ENCODE measurements at regions not wholly inside any gene's neighbourhood (a gene's known extent, or its start where the extent isn't known, plus 50 kb on each side); places are given as distances from the start of the nearest gene placed in this dataset.
"Not testable (repeated sequence)": the region's sequence is repeated elsewhere in the genome, so short reads cannot be mapped to it uniquely, and the experiment has no call there.

DNA sequence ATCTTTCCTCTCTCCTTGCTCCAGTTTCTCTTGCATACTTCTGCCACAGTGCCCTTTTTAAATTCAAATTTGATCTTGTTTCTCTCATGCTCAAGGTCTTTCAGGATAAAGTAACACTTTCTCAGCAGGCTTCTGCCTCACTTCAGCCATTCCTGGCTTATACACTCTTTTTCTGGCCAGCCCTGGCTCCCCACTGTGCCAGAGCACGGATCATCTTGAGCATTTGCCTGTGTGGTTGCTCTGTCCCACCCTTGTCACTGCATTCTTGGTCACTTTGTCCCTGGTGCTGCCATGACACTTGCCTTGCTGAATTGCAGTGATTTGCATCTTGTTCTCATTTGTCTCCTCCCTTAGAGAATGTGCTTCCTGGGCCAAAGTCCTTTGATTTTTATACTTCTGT is 634.3 kb downstream of the TMEM182 start:
- DNase-seq, result no peak

DNA sequence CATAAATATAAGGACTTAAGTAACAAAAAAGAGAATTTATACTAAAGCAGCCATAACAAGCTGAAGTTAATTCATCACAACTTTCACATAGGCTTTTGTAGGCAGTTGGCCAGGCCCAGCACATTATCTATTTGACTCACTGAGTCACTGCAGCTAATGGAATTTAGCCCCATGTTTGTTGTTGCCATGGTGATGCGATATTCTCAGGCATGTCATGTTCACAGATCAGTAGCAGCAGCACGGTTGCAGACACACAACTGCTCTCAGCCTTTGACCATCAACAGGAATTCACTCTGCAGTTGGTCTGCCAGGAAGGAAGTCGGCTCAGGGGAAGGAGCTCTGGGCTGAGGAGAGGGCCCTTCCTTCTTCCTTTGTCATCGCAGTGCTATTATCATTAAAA is 639.8 kb downstream of the TMEM182 start:
- DNase-seq, result no peak

DNA sequence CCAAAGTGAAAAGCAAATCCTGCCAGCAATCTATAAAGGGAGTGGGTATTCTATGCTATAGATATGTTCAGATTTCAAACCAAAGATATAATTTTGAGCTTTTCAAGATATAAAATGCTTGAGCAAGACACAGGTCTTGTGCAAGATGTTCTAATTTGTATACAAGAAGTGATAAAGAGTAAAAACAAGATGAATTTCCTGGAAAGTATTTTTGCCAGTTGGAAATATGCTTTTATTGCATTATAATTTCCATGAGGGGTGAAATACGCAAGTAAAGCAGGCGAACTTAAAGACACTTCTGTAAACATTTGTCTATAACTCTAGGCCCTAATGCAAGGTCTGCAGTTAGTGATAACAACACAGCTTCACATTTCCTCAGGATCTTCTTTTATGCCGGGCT is 640.5 kb downstream of the TMEM182 start:
- no peak for DNase-seq

DNA sequence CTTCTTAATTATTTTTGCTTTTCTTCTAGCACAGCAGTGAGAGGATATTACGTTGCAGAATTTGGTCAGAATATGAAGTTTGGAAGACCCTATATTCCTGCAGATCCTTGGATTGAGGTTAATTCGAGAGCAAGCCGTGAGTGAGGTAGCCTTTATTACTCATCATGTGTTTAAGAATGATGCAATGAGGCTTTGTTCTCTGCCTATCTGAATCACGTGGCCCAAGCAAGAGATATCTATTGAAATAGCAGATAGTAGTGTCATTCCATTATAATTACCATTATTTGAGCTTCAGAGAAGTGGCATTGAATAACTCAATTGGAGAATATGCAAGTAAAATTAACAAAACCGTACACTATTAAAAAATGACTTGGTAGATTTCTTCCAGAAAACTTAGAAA is 641.1 kb downstream of the TMEM182 start:
- no peak for DNase-seq

DNA sequence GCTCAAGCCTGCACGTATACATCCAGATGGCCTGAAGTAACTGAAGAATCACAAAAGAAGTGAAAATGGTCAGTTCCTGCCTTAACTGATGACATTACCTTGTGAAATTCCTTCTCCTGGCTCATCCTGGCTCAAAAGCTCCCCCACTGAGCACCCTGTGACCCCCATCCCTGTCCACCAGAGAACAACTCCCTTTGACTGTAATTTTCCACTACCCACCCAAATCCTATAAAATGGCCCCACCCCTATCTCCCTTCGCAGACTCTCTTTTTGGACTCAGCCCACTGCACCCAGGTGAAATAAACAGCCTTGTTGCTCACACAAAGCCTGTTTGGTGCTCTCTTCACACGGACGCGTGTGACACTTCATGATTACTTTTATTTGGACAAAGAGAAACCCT is 641.6 kb downstream of the TMEM182 start:
- DNase-seq, result not testable (repeated sequence)

DNA sequence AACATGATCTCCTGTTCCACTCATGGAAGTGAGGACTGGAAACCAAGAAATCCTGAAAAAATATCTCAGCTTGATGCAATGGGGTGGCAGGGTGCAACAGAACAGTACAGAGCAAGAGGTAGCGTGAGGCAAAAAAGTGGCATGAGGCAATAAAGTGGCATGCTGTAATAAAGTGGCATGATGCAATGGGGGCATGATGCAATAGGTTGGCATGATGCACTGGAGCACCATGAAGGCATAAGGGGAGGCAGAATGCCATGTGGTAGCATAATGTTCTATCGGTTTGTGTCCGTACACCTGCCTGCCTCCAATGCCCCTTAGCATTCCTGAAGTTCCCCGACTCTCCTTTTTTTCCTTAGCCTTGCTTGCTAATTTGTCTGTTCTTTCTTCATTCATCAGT is 648.4 kb downstream of the TMEM182 start:
- DNase-seq, result peak in 1 of 2 donors; percentile 5

DNA sequence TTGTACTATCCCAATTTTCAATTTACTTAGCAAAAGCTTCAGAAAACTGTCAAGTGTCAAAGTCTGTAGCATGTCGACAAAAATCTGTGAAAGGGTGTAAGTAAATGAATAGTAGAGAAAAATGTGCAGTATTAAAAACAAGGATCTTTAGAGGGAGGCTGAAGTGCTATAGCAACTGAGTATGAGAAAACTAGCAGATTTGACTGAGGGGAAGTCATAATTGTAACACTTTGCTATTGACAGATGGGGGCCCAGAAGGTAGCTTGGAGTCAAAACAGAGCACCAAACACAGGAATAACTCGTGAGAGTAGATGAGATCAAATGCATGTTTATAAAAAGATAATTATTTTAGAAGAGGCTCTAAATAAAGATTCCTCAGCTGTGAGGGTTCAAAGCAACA is 657.7 kb downstream of the TMEM182 start:
- no peak for DNase-seq

DNA sequence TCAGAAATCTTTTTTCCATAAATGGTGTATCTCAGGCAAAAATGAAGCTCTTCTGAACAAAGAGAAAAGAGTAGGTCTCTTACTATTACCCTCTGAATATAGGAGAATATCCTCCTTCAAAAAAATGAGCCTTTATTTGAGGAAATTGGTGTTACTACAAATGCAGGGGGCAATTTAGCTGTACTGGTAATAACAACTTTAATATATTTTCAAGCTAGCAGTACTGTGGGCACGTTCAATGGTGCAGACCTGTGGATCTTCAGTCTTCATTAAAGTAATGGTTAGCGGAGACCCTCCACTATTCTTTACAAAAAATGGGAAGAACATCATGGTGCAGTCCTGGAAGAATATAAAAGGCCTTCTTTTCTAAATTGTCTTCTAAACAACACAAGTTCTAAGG is 661.3 kb downstream of the TMEM182 start:
- no peak for DNase-seq

DNA sequence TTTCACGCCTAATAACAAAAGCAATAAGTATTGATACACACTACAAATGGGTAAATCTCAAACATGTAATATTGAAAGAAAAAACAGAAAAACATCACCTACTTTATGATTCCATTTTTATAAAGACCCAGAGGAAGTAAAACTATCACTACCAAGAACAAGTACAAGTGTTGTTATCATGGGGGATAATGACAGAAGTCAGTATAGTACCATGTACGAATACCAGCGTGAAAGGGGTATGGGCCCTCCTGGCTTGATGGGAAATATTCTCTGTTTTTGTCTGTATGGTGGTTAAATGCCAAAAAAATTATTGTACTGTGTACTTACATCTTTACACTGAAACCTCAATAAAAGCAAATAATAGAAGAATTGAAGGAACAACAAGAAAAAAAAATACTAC is 665.7 kb downstream of the TMEM182 start:
- no peak for DNase-seq

DNA sequence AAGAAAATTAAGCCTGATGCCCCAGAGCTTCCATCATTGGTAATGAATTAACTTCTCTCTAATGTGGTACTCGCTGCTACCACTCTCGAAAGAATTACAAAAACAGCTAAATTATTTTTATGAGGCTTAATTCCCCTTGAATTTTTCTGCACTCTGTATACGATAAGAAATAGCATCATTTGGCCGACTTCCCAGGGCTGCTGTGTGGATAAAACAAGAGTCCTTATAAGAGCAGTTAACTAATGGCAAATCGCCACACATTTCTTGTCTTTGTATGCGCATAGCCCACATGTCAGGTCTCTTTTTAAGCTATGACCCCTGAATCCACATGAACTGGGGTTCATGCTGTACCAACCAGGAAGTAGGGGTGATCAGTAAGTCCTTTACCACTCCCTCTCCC is 668.4 kb downstream of the TMEM182 start:
- DNase-seq, result no peak

DNA sequence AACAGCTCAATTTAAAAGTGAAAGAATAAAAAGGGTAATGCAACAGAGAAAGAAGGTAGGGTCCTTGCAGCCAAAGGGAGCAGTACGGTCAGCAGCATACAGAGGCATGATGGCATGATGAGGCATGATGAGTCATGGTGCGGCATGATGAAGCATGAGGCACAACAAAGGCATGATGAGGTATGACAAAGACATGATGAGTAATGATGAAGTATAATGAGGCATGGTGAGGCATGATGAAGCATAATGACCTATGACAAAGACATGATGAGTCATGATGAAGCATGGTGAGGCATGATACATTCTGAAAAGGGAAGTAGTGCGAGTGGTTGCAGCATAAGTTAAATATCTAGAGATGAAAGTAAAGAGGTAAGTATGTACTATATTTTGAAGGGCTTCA is 673.2 kb downstream of the TMEM182 start:
- no peak for DNase-seq

DNA sequence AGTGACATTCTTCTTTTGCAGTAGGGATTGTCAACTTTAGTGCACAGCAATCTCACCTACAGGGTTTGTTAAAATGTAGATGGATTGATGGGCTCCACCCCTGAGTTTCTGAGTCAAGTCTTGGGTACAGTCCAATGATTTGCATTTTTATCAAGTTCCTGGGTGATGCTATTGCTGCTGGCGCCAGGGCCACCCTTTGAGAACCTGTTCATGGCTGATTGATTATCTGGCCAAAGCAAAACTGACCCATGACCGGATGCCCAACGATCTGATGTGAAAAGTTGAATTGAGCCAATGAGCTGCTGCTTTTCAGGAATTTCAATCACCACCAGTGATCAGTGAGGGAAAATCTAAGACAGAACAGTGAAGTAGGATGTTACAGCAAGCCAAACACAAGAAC is 675.3 kb downstream of the TMEM182 start:
- no peak for DNase-seq

DNA sequence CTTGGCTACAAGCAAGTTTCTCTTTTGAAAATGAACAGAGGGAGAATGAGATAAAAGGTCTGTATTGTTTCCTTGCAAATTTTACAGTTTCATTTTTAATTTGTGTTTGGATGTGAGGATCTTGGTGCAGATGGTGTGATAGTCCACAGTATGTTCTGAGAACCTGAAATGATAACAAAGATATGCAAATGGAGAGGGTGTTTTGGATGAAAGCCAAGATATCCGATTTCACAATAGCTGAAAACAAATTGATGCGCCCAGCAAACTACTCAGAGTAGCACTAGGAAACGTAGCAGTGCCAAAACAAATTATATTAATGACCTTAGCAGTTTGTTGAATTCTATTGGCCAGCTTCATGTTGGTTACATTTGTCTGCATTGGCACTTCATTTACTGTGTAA is 683.5 kb downstream of the TMEM182 start:
- DNase-seq, result no peak

DNA sequence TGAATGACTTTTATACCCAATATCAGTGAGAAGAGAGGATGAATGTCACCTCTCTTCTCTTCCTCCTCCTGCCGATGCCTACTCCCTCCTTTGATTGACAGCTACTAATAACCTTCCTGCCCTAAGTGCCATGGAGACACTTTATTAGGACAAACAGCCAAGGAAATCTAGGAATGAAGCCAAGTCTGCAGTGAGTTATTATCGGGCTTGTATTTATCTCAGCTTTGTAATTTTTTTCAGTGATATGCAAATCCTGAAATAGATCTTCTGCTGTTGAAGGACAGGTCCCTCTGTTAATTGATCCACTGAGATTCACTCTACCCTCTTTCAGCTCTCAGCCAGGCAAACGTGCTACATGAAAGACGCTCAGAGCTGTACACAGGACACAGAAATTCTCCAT is 686.7 kb downstream of the TMEM182 start:
- no peak for DNase-seq

DNA sequence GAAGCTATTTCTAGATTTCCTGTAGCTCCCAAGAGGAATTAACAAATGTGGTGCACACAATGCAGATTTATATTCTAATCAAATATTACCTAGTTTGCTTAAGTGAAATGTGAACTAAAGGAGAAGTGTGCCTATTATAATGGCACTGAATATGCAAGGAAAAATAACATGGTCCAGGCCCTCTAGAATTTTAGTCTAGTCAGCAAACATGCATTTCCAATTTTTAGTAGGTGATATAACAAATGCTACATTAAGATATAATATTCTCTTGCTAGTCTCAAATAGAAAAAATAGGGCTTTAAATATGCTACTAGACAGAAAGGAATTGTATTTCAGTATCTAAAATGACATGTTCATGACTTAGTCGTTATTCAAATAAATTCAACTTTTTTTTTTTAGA is 689.5 kb downstream of the TMEM182 start:
- DNase-seq, result no peak

DNA sequence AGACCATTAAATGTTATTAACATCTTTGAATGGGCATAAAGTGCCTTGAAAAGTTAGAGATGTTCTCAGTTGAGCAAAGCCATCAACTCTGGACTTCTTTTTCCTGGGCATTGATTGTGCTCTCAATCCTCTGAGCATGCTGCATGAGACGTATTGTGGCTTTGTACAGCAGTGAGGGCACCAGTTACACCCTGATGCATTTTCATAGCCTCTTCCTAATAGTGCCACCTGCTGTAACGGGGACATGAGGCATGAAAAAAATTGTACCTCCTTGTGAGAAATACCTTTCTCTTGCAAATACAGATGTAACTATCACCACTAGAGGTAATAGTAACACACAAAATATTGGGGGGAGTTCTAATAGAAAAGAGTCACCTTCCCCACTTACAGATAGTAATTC is 697.5 kb downstream of the TMEM182 start:
- no peak for DNase-seq

DNA sequence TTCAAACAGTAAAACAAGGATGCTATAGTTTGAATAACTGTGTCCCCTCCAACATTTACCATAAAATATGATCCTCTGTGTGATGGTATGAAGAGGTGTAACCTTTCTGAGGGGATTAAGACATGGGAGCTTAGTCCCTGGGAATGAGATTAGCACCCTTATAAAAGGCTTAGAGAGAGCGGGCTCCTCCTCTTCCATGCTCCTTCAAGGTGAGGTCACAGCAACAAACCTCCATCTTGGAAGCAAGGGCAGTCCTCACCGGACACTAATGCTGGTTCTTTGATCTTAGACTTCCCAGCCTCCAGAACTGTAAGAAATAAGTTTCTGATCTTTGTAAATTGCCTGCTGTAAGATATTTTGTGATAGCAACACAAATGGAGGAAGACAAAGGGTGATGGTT is 700.3 kb downstream of the TMEM182 start:
- DNase-seq, result no peak

DNA sequence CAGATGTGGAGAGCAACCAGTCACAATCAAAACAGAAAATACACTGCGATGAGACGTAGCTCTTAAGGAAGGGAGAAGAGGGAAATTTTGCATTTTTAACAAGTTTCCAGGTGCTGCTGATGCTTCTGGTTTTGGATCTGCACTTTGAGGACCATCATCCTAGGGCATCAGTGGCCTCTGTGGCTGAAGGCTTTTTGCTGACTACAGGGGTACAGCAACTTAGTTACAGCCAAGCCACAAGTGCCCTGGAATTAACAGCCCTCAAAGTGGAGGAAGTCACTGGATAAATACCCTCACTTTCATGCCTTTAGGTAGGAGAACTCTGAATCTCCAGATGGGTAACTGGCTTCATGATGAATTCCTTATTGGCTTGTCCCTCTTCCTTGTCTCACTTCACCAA is 700.9 kb downstream of the TMEM182 start:
- DNase-seq, result no peak

DNA sequence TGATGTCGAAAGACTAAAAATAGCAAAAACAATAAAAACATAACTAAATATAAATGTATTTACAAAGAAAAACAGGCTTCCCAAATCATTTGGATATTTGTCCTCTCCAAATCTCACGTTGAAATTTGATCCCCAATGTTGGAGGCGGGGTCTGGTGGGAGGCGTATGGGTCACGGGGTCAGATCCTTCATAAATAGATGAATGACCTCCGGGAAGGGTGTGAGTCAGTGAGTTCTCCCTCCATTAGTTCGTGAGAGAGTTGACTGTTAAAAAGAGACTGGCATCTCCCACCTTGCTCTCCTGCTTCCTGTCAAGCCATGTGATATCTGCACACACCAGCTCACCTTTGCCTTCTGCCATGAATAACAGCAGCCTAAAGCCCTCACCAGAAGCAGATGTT is 703.0 kb downstream of the TMEM182 start:
- DNase-seq, result no peak

DNA sequence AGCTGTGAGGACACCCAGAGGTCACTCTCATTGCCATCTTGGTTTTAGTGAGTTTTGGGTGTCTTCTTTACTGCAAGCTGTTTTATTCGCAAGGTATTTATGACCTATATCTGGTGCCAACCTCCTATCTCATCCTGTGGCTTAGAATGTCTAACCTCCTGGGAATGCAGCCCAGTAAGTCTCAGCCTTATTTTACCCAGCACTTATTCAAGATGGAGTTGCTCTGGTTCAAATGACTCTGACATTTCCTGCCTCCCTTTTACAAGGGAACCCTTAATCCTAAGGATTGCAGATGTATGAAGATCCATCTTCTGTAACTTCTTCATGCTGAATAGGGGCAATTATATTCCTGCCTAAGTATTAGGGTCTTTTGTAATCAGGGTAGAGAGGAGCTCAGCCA is 708.0 kb downstream of the TMEM182 start:
- no peak for DNase-seq

DNA sequence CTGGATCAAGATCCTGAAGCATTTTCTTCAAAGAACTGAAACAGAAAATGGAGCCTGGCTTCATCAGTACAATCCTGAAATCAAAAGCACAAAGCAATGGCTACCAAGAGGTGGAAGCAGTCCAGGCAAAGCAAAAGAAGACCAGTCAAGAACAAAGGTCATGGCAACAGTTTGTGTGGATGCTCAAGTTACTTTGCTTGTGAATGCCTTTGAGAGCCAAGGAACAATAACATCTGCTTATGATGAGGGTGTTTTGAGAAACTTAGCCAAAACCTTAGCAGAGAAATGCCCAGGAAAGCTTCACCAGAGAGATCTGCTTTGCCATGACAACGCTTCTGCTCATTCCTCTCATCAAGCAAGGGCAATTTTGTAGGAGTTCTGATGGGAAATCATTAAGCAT is 723.1 kb downstream of the TMEM182 start:
- no peak for DNase-seq

DNA sequence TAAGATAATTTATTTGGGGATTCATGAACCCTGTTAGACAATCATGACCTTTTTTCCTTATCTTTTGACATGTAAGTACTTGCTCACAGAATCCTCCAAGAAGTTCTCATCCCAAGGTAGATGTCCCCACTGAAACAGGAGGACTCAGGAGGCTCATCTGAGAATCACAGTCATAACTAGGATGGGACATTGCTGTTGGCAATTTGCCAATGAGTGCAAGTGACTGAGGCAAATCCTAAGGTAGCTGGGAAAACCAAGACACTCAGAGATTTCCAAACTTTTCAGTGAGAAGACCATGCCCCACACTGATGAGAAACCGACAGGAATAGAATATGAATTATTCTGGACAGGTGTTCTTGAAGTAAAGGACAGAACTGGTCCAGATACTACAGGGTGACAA is 735.0 kb downstream of the TMEM182 start:
- no peak for DNase-seq

DNA sequence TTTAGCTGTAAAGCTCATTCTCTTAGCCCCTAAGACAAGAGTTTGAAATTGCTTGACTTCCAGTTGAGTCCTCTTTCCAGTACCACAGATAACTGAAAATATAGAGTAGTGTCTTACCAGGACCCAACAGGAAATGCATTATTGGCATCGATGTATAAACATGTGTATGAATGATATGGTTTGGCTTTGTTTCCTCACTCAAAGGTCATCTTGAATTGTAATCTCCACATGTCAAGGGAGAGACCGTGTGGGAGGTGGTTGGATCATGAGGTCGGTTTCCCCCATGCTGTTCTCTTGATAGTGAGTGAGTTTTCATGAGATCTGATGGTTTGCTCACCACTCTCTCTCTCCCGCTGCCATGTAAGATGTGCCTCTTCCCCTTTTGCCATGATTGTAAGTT is 745.0 kb downstream of the TMEM182 start:
- no peak for DNase-seq

DNA sequence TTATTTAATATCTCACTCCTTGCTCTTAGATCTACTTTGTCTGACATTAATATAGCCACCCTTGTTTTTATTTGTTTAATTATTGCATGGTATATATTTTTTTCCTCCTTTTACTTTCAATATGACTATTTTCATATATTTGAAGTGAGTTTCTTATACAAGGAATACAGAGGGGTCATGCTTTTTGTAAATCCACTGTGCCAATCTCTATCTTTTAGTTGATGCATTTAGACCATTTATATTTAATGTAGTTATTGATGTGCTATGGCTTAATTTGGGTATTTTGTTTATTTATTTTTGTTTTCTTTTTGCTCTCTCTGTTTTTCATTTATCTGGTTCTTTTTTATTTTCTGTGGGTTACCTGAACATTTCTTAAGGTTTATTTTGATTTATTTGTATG is 750.6 kb downstream of the TMEM182 start:
- no peak for DNase-seq

DNA sequence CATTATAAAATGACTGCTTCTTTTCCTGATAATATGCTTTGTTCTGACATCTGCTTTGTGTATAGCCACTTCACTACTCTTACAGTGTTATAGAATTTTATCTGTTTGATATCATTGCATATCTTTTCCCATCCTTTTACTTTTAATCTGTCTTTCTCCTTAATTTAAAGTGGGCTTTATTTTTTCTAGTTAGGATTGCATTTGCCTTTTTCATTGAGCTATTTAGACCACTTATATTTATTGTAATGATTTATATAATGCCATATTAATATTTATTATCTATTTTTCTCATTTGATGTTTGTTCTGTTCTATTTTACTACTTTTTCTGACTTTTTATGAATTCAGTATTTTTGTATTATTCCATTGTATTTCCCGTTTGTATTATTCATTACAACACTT is 758.7 kb downstream of the TMEM182 start:
- no peak for DNase-seq

DNA sequence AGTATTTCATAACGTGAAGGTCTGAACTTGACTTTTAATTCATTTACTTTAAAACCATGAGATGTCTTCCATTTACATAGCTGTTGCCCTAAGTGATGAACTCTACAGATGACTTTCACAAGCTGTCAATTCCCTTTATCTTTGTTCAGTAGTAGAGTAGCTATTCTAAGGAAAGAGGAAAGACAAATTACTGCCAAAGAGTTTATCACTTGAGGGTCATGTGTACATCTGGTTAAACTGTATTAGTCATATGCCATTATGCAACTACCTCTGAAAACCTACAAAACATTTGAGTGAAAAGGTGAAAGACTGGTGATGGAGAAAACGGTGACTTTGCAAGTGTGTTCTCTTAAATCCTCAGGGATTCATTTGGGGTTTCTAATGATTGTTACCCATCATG is 763.9 kb downstream of the TMEM182 start:
- DNase-seq, result no peak
